Naive thymus-derived CD8-positive, alpha-beta T cell (primary cell): ENCODE measurements at regions not wholly inside any gene's neighbourhood (a gene's known extent, or its start where the extent isn't known, plus 50 kb on each side); places are given as distances from the start of the nearest gene placed in this dataset.

Experiments
- ATAC-seq, 2 donors: fragments of 150-1000 bp; cut with Tn5 transposase in 1 of 2; sonication (Bioruptor Pico), chemical (Tn5 transposase) in 1 of 2; 1 replicate in 1 of 2; 2 replicates in 1 of 2; pipeline ENCODE4 v1.10.0; 2021; ENCODE audit warnings: mild to moderate bottlenecking in 2 of 2, moderate library complexity in 2 of 2
- POLR2A ChIA-PET: fragments of 350-600 bp; sonication (Branson Sonifier 250); formaldehyde crosslinking; loops from one replicate; lab custom pipeline; 2021; ENCODE audit warnings: antibody characterized with exemption; lab: Charles Lee
- DNase-seq, 10 donors: peaks; one replicate each; pipeline versions ENCODE4 v3.0.0 to v3.0.0-alpha.2; 2020 to 2022
- H3K27ac Mint-ChIP-seq, 10 donors: one replicate each; pipeline ENCODE4 v1.8.0; 2020 to 2022; ENCODE audit warnings: mild to moderate bottlenecking in 10 of 10, mixed read lengths in 10 of 10, moderate library complexity in 4 of 10, inconsistent platforms in 1 of 10
- H3K27me3 Mint-ChIP-seq, 5 donors: one replicate each; pipeline ENCODE4 v1.8.0; 2021 to 2022; ENCODE audit warnings: mixed read lengths in 5 of 5
- H3K36me3 Mint-ChIP-seq, 3 donors: one replicate each; pipeline ENCODE4 v1.8.0; 2020 to 2022; ENCODE audit warnings: mixed read lengths in 3 of 3, mild to moderate bottlenecking in 2 of 3, inconsistent platforms in 1 of 3
- H3K4me1 Mint-ChIP-seq, 4 donors: one replicate each; pipeline ENCODE4 v1.8.0; 2021 to 2022; ENCODE audit warnings: mixed read lengths in 4 of 4
- H3K4me3 Mint-ChIP-seq, 10 donors: one replicate each; pipeline ENCODE4 v1.8.0; 2020 to 2022; ENCODE audit warnings: mild to moderate bottlenecking in 10 of 10, mixed read lengths in 10 of 10, moderate library complexity in 6 of 10, inconsistent platforms in 1 of 10
- H3K9me3 Mint-ChIP-seq, 9 donors: one replicate each; pipeline ENCODE4 v1.8.0; 2020 to 2022; ENCODE audit warnings: mixed read lengths in 9 of 9, mild to moderate bottlenecking in 3 of 9, inconsistent platforms in 1 of 9, moderate library complexity in 1 of 9

DNA sequence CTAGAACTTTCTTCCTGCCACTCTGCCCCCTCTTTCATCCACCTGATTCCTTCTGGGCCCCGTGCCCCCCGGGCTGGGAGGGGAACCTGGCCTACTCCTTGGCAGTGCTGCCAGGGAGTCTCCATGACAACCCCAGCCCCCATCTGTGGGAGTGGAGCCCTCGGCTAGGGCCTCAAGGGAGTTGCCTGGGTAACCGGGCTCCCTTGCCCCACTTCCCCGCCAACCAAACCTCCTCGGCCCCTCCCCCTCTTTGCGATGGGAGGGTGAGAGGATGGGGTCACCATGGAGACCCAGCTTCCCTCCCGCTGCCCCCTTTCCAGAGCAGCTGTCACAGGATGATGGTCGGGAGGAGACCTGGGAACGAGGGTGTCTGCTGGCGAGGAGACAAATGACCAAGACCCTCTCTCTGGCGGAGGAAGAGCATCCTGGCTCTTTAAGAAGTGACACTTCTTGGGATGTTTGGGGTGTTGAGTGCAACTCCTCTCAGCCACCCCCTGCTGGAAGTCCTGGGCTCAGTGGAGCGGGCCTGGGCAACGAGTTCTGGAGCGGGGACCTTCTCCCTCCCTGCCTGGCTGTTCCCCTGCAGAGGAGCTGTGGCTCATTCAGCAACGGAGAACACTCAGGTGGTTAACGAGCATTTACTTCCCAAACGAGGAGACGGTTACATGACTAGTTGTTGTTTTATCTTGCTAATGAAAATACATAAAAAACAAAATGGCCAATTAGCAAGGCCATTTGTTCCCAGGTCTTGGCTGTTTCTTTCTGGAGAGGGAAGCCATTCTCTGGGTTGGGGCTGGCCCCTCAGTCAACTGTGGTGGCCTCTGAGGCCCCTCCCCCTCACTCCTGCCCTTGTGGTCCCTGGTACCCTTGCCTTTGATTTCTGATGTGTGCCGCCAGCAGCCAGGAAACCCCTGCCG, 82.8 kb downstream of the UBIAD1 start:
- Mint-ChIP-seq H3K27me3 (peaks cover 2 to 33% (median 10%) of the 10 kb centered on the region in 5 donors), H3K9me3 (peaks cover 0 to 3% (median 0%) of the 10 kb centered on the region in 9 donors), H3K4me3 (no peak overlapping the region), H3K4me1 (peaks cover 10 to 36% (median 25%) of the 10 kb centered on the region in 4 donors), H3K27ac (no peak overlapping the region), H3K36me3 (peaks cover 0 to 6% (median 0%) of the 10 kb centered on the region in 3 donors)
- DNase-seq (no peak), ATAC-seq (no peak)
- POLR2A ChIA-PET, result no interaction called here

DNA sequence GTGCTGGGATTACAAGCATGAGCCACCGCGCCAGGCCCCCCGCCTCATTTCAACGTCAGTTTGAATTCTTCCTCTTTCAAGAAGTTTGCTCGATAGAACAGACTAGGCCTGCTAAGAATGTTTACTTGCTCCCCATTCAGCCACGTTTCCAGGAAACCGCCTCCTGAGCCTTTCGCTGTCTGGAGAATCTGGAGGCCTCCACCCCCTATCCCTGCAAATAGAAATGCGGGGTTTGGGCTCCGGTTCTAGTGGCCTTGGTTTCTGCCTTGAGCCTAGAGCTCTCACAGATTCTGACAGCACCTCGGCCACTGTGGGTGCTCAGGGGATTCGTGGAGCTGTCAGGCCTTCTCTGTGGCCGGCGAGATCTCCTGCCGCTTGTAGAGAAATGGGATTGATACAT, 84.3 kb downstream of the UBIAD1 start:
- H3K36me3 Mint-ChIP-seq, result no peaks in the 10 kb centered on the region
- H3K27me3 Mint-ChIP-seq, result peaks cover 2 to 33% (median 10%) of the 10 kb centered on the region in 5 donors
- peaks cover 10 to 37% (median 25%) of the 10 kb centered on the region in 4 donors for H3K4me1 Mint-ChIP-seq
- ATAC-seq (no peak), DNase-seq (no peak)
- POLR2A ChIA-PET, result no interaction called here
- H3K4me3 Mint-ChIP-seq, result no peak overlapping the region
- peaks cover 0 to 3% (median 0%) of the 10 kb centered on the region in 9 donors for H3K9me3 Mint-ChIP-seq
- no peak overlapping the region for H3K27ac Mint-ChIP-seq

DNA sequence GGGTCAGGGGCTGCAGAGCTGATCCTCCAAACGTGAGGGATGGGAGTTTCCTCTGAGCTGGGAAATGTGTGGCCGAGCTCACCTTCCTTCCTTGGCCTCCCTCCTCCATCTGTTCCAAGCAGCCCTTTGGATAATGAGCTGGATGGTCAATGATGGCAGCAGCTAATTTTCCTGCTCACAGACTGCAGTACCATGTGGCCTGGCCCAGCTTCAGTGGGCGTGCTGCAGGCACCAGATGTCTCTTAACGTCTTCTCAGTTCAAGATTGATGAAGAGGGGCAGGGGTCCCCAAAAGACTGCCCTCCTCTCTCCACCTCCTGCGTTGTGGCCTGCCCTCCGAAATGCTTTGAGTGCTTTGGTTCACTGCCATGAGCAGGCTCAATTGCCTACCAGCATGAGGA, 86.0 kb downstream of the UBIAD1 start:
- POLR2A ChIA-PET, result no interaction called here
- DNase-seq (no peak), ATAC-seq (no peak)
- peaks cover 3 to 21% (median 12%) of the 10 kb centered on the region in 4 donors for H3K4me1 Mint-ChIP-seq
- no peak overlapping the region for H3K4me3 Mint-ChIP-seq
- H3K27me3 Mint-ChIP-seq, result peaks cover 2 to 33% (median 10%) of the 10 kb centered on the region in 5 donors
- H3K36me3 Mint-ChIP-seq, result no peaks in the 10 kb centered on the region
- H3K27ac Mint-ChIP-seq, result peak overlapping the region in 1 of 10 donors; percentile 63
- peaks cover 0 to 3% (median 0%) of the 10 kb centered on the region in 9 donors for H3K9me3 Mint-ChIP-seq

DNA sequence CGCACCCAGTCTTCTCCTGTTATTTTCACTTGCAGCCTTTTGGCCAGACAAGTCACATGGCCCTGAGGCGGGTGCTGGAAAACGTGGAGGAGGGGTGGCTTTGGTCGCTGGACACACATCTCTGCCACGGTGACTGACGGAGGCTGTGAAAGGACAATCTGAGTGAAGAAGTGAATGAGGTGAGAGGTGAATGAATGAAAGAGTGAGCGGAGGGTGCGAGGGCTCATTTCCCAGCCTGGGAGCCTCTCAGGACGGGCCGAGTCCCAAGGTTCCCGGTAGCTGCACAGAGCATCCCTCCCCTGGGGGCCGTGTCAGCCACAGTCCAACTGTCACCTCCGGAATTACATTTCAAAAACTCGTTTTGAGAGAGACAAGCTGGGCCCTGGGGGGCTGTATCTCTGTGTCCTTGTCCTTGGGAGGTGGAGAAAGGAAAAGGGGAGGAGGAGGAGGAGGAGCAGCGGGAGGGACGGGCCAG, 89.6 kb downstream of the UBIAD1 start:
- Mint-ChIP-seq H3K9me3 (no peaks in the 10 kb centered on the region), H3K36me3 (no peaks in the 10 kb centered on the region), H3K4me3 (no peak overlapping the region), H3K4me1 (peaks cover 0 to 2% (median 0%) of the 10 kb centered on the region in 4 donors), H3K27ac (no peak overlapping the region), H3K27me3 (peaks cover 0 to 20% (median 7%) of the 10 kb centered on the region in 5 donors)
- ATAC-seq, result no peak
- POLR2A ChIA-PET, result no interaction called here
- no peak for DNase-seq

DNA sequence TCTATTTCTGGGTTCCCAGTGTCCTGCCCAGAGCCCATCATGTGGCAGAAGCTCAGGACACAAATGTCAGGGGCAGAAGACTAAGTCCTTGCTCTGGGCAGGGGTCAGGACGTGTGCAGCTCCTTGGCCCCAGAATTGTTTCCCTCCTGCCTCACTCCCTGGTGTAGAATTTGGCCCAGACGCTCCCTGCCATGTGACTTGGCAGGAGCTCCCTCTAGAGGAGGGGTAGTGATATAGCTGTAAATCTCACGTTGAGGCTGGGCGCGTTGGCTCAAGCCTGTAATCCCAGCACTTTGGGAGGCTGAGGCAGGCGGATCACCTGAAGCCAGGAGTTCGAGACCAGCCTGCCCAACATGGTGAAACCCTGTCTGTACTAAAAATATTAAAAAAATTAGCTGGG, 91.2 kb downstream of the UBIAD1 start:
- peaks cover 0 to 8% (median under 1%) of the 10 kb centered on the region in 5 donors for H3K27me3 Mint-ChIP-seq
- POLR2A ChIA-PET, result no interaction called here
- H3K27ac Mint-ChIP-seq, result peak overlapping the region in 1 of 10 donors; percentile 52
- H3K36me3 Mint-ChIP-seq, result no peaks in the 10 kb centered on the region
- no peak overlapping the region for H3K4me3 Mint-ChIP-seq
- H3K4me1 Mint-ChIP-seq, result peaks cover 0 to 2% (median 0%) of the 10 kb centered on the region in 4 donors
- ATAC-seq (no peak), DNase-seq (no peak)
- H3K9me3 Mint-ChIP-seq, result no peaks in the 10 kb centered on the region

DNA sequence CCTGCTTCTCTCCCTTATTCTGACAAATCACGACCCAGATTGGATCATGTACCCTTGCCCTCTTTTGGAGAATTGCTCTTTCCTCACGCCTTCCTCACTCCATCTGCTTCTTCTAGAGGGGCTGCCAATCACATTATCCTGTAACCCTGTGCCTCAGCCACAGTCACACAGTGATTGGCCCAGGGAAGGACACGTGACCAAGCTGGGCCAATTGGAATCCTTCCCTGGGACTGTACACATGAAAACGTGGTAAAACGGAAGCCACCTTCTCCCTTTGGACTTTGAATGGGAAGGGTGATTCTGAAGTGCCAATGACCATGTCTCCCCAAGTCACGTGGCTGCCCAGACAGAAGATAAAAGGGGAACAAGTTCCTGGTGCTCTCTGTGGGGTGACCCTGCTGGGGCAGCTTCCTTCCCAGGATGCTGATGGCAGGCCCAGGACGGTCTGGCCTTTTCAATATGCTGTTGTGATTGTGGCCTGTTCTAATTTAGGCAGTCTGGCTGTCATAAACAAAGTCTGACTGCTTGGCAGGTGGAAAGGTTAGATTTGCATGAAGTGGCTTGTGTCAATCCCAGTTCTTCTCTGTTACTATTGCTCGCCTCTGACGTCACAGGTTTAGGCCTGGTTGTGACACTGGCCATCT, 92.9 kb downstream of the UBIAD1 start:
- H3K27me3 Mint-ChIP-seq, result peaks cover 1 to 9% (median 3%) of the 10 kb centered on the region in 5 donors
- no peak overlapping the region for H3K4me3 Mint-ChIP-seq
- H3K27ac Mint-ChIP-seq, result peak overlapping the region in 1 of 10 donors; percentile 19
- DNase-seq, result no peak
- peaks cover 0 to 2% (median 0%) of the 10 kb centered on the region in 4 donors for H3K4me1 Mint-ChIP-seq
- no peak for ATAC-seq
- no peaks in the 10 kb centered on the region for H3K36me3 Mint-ChIP-seq
- POLR2A ChIA-PET, result no interaction called here
- no peaks in the 10 kb centered on the region for H3K9me3 Mint-ChIP-seq

DNA sequence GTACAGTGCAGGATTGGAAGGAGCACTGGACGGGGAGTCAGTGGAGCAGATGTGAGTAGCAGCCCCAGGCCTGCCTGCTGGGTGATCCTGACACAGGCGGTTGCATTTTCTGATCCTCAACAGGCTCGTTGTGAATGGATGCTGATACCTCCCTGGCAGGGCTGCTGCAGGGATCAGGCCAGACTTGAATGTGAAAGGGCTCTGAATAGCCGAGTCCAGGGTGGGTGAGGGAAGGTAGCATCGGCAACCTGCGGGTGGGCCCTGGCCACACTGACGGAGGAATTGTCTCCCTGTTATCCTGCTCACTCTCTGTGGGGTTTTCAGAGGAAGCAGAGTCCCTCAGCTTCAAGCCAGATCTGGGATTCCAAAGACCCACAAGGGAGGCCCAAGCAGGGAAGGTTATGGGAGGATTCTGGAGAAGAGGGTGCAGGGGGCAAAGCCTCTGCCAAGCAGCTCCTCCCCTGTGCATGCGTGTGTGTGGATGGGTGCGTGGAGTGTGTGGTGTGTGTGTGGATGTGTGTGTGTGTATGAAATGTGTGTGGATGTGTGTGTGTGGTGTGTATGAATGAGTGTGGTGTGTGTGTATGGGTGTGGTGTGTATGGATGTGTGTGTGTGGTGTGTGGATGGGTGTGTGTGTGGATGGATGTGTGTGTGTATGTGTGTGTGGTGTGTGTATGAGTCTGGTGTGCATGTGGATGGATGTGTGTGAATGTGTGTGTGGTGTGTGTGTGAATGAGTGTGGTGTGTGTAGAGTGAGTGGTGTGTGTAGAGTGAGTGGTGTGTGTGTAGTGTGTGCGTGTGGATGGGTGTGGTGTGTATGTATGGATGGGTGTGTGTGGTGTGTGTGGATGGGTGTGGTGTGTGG, 100.3 kb downstream of the UBIAD1 start:
- ATAC-seq, result no peak
- peak overlapping the region in 1 of 10 donors; percentile 34 for H3K27ac Mint-ChIP-seq
- H3K4me3 Mint-ChIP-seq, result no peak overlapping the region

DNA sequence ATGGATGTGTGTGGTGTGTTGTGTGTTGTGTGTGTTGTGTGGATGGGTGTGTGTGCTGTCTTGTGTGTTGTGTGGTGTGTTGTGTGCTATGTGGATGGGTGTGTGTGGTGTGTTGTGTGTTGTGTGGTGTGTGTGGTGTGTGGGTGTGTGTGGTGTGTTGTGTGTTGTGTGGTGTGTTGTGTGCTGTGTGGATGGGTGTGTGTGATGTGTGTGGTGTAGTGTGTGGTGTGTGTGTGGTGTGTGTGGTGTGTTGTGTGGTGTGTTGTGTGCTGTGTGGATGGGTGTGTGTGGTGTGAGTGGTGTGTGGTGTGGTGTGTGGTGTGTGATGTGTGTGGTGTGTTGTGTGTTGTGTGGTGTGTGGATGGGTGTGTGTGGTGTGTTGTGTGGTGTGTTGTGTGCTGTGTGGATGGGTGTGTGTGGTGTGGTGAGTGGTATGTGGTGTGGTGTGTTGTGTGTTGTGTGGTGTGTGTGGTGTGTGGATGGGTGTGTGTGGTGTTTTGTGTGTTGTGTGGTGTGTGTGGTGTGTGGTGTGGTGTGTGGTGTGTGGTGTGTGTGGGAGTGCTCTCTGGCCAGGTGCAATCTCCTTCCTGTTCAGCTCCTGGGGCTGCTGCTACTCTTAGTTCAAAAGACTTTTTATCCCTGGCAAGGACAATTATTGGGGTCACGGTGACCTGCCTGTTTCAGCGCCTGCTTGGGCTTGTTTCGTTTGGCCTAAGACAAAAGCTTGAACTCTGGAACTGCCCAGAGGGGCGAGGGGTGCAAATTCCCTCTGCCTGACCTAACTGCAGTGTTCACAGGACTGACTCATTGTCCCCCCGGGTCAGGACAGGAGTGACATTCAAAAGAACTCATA, 101.1 kb downstream of the UBIAD1 start:
- H3K4me1 Mint-ChIP-seq, result peaks cover 9 to 14% (median 11%) of the 10 kb centered on the region in 4 donors
- no peak for ATAC-seq
- H3K27ac Mint-ChIP-seq, result peak overlapping the region in 2 of 10 donors; percentile 34 to 77
- H3K4me3 Mint-ChIP-seq, result no peak overlapping the region
- H3K9me3 Mint-ChIP-seq, result no peaks in the 10 kb centered on the region
- peaks cover 1 to 9% (median 3%) of the 10 kb centered on the region in 5 donors for H3K27me3 Mint-ChIP-seq
- no peaks in the 10 kb centered on the region for H3K36me3 Mint-ChIP-seq
- POLR2A ChIA-PET, result no interaction called here
- DNase-seq, result no peak

More for the DNA sequence above, 100.3 kb downstream of the UBIAD1 start:
- Mint-ChIP-seq H3K36me3 (no peaks in the 10 kb centered on the region), H3K9me3 (no peaks in the 10 kb centered on the region), H3K27me3 (peaks cover 1 to 9% (median 3%) of the 10 kb centered on the region in 5 donors), H3K4me1 (peaks cover 9 to 14% (median 11%) of the 10 kb centered on the region in 4 donors)
- POLR2A ChIA-PET, result no interaction called here
- DNase-seq, result no peak

DNA sequence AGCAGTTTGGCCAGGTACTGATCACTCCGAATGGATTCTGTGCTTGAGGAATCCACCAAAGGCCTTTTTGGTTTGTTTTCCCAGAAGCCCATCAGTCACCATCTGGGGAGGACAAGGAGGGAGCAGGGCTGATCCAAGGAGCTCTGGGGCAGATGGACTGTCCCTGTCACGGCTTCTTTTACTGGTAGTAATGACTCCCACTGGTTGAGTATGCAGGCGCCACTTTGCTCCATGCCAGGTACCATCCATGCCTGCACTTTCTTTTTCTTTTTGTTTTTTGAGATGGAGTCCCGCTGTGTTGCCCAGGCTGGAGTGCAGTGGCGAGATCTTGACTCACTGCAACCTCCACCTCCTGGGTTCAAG, 101.7 kb downstream of the UBIAD1 start:
- Mint-ChIP-seq H3K36me3 (no peaks in the 10 kb centered on the region), H3K4me1 (peaks cover 9 to 14% (median 11%) of the 10 kb centered on the region in 4 donors), H3K9me3 (no peaks in the 10 kb centered on the region), H3K27me3 (peaks cover 1 to 6% (median 3%) of the 10 kb centered on the region in 5 donors), H3K27ac (peak overlapping the region in 1 of 10 donors; percentile 34), H3K4me3 (no peak overlapping the region)
- DNase-seq (no peak), ATAC-seq (no peak)
- POLR2A ChIA-PET, result no interaction called here

DNA sequence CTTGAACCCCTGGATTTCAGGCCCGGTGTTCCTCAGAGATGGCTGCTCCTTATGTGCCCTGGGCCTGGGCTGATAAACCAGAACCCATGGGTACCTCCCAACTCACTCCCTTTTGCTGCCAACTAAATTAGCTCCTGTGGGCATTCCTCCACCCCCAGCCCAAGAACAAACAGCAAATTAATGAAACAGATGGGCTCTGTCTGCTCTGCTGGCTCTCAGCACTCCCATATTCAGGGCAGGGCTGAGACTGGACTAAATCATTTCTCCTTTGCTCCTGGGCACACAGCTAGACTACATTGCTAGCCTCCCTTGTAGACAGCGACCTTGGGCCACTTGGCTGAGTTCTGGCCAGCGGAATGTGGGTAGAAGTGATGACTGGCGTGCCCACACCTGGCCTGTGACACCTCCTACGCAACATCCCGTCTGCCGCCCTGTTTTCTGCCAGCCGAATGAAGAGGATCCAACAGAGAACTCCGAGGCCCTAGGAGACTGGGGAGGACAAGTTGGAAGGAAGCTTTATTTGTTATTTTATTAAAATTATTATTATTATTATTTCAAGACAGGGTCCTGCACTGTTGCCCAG, 101.9 kb upstream of the DISP3 start:
- Mint-ChIP-seq H3K9me3 (peaks cover 0 to 6% (median 0%) of the 10 kb centered on the region in 9 donors), H3K4me1 (peaks cover 9 to 14% (median 12%) of the 10 kb centered on the region in 4 donors), H3K27ac (peak overlapping the region in 2 of 10 donors; percentile 49 to 51), H3K36me3 (peaks cover 0 to 5% (median 0%) of the 10 kb centered on the region in 3 donors), H3K27me3 (no peaks in the 10 kb centered on the region), H3K4me3 (no peak overlapping the region)
- POLR2A ChIA-PET, result no interaction called here
- DNase-seq, result no peak
- ATAC-seq, result no peak

DNA sequence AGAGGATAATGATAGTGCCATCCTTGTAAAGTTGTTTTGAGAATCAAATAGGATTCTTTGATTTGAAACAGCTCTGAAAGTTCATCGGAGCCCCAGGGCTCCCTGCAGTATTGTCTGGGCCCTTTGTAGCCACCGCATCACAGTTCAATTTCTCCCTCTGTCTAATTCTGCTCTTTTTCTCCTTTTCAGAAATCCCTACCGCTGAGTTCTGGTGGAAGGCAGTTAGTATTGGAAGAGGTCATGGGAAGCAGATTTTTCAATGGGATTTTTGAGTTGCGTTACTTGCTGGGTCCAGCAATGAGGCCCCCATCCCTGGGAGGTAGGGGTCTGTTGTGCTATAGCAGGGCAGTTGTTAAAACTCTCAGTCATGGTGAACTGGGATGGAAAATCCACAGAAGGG, 101.0 kb upstream of the DISP3 start:
- peaks cover 0 to 5% (median 0%) of the 10 kb centered on the region in 3 donors for H3K36me3 Mint-ChIP-seq
- no peaks in the 10 kb centered on the region for H3K27me3 Mint-ChIP-seq
- H3K9me3 Mint-ChIP-seq, result peaks cover 0 to 6% (median 0%) of the 10 kb centered on the region in 9 donors
- H3K4me3 Mint-ChIP-seq, result no peak overlapping the region
- H3K4me1 Mint-ChIP-seq, result peaks cover 12 to 17% (median 15%) of the 10 kb centered on the region in 4 donors
- no peak overlapping the region for H3K27ac Mint-ChIP-seq
- ATAC-seq, result no peak
- POLR2A ChIA-PET, result no interaction called here
- no peak for DNase-seq
